NCI-H2196 (cell line): ENCODE measurements at regions not wholly inside any gene's neighbourhood (a gene's known extent, or its start where the extent isn't known, plus 50 kb on each side); places are given as distances from the start of the nearest gene placed in this dataset.
"Not testable (repeated sequence)": the region's sequence is repeated elsewhere in the genome, so short reads cannot be mapped to it uniquely, and the experiment has no call there.

Experiments used
- DNase-seq: peaks from one replicate; lab custom pipeline; 2025; ENCODE audit not compliant: unreplicated experiment; lab: John Stamatoyannopoulos, UW

DNA sequence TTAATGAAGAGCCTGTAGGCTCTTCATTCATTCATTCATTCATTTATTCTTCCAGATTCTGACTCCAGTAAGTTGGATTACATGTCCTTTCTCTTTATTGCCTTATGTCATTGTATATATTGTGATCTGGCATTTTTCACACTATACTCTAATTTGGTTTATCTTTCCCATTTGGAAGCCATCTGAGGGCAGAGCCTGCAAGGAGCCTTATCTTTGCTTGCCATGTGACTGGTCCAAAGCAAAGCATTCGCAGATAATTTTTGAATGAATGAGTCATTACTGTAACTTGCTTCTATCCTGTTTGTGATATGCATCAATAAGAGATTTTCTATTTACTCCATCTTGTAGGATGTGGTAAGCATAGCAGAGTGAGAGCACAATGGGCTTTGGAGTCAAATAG lies 108.4 kb upstream of the DAB1 start:
- DNase-seq: no peak

DNA sequence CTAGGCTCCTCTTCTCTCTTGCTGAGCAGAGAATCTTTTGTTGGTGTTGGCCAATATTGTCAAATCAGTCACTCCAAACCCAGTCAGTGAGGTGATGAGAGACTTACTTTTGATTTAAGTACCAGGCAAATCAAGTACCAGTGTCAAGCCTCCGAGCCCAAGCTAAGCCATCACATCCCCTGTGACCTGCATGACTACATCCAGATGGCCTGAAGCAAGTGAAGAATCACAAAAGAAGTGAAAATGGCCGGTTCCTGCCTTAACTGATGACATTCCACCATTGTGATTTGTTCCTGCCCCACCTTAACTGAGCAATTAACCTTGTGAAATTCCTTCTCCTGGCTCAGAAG lies 107.0 kb upstream of the DAB1 start:
- DNase-seq: not testable (repeated sequence)

DNA sequence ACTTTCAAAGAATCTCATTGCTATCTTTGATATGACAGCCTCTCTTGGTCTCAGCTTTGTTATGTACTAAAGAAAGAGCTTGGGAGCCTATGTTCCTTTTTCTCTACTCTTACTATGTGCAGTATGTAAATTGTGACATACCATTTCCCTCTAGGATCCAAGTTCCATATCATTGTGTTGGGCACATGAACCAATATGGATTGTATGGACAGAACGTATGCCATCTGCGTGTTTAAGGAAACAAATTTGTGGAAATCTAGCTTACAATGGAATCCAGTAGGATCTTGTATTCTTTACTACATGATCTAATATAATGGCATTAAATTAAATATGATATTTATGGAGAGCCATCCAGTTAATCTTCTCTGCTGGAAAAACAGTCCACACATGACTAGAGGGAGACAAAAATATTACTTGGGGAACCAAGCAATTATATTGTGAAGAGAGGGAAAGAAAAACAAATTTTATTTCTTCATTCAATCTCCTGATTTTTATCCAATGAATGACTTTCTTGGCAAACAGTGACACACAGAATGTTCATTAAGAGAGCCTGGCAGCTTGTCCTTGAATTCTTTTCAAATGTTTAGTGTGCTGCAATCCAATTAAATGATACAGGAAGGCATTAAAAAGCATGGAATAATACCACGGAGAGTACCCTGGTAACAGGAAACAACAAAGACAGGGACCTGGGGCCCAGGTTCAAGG lies 106.5 kb upstream of the DAB1 start:
- no peak for DNase-seq

DNA sequence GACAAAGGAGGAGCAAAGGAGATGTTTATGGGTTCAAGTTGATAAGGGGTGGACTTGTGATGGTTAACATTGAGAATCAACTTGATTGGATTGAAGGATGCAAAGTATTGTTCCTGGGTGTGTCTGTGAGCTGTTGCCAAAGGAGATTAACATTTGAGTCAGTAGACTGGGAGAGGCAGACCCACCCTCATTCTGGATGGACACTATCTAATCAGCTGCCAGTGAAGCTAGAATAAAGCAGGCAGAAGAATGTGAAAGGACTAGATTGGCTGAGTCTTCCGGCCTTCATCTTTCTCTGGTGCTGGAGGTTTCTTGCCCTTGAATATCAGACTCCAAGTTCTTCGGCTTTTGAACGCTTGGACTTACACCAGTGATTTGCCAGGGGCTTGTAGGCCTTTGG lies 98.7 kb upstream of the DAB1 start:
- no peak for DNase-seq

DNA sequence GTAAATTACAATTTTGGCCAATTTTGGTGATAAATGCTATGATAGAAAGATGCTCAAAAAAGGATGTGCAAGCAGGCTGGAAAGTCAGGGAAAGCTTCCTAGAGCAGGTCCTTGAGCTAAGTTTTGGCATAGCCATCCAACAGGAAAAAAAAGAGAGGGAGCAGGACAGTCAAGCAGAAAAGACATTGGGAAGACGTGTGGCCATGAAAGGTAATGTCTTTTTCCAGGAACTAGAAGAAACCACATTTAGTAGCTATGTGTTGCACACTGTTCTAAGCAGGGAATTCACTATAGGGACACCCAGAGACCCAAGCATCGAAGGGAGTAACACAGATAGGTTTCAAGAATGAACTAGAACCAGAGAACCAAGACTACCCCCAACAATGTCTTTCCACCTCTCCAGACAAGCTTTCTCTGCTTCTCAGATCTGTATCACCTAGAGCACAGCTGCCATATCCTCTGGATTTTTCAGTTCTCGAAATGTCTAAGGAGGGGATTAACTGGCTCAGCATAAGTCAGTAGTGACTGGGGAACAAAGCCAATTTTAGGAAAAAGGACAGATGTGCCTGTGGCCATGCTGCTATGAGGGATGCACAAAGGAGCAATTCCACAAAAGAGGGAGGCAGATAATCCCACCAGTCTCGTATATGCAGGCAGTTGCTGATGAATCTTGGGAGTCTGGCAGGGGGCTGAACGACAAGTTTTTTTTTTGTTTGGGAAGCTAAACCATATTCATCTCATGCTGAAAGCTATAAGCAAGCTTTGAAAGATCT lies 97.1 kb upstream of the DAB1 start:
- no peak for DNase-seq

DNA sequence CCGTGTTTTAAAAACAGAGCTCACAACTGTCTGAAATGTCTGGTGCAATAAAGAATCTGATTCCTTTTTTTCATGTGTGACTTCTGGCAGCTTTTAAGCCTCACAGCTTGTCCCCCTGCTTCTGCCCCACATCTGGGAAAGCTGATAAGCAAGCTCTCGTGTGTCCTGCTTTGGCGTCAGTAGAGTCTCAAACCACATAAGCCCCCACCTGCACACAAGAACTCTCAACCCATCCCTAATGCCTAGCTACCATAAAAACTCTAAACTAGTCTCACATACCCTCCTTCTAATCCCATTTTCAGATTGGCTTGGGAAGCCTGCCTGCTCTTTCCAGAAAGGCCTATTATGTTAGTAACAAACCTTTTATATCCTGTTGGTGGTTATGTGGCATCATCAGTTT lies 94.6 kb upstream of the DAB1 start:
- no peak for DNase-seq

DNA sequence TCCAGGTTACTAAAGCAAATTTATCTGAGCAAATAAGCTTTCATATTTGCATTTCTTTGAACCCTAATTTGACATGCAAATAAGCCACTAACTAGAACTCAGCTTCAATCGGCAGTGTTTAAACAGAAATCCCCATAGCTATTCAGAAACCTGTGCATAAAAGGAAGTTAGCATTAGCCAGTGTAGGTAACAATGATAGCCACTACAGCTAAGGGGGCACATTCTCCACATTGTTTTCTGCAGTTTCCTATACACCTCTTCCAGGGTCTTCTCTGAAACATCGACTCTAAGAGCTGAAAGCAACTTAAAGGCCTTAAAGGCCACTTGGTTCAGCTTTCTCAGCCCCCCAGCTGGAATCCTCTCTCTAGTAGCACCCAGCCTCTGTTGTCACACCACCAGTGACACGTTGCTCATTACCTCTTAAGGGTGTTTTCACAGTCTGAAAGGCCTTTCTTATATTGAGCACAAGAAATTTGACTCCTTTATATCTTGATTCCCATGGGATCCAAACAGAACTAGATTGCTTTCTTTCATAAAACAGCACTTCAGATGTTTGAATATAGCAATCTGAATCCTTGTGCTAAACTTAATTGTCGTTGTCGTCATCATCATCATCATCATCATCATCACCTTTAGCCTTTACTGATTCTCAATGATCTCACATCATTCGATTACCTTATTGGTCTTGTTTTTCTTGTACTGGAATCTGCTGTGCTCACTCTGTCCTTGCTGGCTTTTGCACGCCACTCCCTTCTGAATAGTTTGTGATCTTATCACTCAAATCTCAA lies 93.9 kb upstream of the DAB1 start:
- no peak for DNase-seq

DNA sequence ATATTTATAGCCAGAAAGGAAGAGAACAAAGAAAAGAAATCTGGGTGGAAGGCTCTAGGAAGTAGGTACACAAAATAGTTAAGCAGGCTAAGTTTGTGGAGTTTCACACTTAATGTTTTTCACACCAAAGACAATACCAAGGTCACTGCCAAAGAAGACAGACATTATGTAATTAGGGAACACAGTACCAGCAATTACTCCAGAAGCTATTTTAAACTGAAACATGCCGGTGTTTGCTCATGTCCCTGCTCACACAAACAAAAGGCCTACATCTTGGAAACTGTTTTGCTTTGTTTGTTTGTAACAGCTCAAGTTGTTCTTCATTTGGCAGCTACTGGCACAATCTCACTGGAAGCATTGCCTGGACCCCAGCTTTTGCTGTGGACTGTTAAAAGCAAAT lies 88.5 kb upstream of the DAB1 start:
- no peak for DNase-seq

DNA sequence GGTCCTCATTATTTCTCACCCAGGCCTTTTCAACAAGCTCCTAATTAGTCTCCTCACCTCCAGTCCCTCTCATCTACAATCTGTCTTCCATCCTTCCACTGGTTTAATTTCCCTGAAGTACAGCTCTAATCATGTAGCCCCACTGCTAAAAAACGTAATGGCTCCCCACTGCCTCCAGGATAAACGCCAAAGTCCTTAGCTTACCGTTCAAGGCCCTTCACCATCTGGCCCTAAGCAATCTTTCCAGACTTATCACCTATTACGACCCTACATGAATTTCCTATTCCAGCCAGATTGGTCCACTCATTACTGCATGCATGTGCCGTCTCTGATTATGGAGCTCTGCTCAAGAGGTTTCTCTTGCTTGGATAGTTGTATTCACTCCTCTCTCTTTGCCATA lies 83.1 kb upstream of the DAB1 start:
- no peak for DNase-seq

DNA sequence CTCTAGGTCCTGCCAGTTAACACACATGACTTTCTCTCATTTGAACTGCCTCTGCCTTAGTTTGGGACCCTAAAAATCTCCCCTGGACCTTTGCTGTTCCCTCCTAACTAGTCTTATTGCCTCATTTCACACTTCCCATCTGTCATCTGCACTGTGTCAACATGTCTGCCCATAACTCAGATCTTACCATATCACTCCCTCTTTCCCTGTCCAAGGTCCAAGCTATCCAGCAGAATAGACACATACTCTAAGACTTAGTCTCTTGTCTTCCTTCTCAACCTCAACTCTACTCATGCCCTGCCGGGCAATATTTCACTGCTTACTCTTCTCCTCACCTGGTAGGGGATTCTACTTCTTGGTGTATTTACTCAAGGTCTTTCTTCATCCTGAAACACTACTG lies 79.5 kb upstream of the DAB1 start:
- no peak for DNase-seq

DNA sequence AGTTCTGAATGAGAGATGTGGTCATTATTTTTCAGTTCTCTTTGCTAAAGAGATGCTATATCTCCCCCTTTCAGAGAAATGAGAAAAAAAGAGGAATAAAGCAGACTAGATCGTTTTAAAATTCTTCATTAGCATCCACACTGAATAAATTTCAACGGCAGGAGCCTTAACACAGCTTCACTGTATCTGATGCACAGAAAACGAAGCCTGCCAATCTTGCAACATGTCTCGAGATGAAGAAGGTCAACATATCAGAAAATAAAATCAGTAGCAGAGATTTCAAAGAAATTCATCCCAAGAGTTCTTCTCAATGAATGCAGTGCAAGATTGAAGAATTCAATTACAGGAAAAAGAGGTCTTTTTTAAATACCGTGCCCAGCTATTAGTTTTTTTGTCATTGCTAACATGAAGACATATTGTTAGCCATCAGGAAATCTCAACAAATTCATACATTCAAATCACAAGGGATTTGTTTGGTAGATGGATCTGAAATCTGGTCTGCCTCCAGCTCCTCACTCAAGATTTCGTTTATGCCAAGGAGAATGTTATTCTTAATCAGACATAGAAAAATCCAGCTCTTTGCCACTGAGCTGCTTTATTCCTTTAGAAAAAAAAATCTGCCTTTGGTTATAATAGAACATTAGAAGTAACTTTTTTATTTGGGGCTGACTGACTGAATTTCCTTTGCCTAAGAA lies 76.4 kb upstream of the DAB1 start:
- no peak for DNase-seq

DNA sequence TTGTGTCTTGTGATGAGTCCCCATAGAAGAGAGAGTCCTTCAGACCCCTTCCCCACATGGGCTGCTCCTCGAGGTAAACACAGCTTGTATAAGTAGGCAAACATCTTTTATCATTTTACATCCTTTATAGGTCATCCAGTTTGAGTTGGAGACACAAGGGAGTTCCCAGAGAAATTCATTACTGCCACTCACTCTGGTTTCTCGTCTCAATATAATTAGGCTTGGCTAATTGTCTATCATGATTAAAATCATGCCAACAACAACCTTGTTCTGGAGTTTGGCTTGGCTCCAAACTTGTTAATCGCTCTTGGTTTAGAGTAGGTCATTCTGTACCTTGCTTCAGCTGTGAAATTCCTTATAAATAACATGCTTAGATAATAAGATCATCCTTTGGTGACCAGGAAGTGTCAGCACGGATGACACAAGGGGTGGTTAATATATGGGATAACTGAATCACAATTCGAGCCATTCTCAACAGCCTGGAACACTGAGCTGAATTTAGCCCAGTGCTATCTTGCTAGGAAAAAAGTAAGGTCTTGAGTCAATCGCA lies 70.7 kb upstream of the DAB1 start:
- no peak for DNase-seq

DNA sequence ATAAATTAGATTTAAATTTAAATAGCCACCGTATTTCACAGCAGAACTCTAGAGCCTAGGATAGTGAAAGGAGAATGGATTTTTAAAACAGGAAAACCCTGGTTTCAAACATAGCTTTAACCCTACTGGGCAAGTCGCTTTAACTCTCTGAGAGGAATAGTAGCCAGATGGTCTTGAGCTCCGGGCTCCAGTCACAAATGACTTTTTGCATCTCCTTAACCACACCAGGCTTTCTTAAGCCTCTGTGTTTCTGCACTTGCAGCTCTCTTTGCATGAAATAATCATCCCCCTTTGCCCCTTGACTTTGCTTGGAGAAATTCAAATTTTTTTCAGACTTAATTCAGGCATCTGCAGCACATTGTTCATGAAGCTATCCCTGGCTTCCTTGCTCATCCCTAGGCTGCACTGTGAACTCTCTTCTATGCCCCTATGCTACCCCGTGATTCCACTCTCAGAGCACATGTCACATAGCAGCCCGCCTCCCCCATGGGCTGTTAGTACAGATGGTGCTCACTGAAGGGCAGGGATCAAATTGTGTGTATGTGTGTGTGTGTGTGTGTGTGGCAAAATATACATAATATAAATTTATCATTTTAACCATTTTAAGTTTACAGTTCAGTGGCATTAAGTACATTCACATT lies 68.8 kb upstream of the DAB1 start:
- DNase-seq: no peak

DNA sequence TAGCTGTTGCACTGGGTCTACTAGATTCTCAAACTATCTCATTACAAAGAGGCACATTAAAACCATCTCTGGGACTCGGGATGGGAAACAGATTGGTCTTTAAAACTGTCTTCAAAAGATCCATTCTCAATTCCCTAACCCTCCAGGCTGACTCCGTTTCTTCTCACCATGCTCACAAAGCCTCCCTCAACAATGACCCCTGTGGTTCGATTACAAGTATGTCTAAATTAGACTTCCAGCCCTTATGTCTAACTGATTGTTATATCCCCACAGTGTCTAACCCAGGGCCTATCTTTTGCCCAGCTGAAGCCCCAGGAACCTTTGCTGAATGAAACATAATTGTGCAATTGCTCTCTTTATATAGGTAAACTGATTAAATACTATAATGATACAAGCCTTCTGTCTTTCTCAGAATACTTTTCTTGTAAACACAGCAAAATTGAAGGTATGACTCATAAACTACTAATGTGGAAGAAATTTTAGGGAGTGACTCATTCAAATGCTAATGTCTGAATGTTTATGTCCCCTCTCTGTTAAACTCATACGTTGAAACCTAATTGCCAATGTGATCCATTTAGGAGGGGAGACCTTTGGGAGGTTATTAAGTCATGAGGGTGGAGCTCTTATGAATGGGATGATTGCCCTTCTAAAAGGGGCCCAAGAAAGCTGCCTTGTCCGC lies 65.6 kb upstream of the DAB1 start:
- no peak for DNase-seq

DNA sequence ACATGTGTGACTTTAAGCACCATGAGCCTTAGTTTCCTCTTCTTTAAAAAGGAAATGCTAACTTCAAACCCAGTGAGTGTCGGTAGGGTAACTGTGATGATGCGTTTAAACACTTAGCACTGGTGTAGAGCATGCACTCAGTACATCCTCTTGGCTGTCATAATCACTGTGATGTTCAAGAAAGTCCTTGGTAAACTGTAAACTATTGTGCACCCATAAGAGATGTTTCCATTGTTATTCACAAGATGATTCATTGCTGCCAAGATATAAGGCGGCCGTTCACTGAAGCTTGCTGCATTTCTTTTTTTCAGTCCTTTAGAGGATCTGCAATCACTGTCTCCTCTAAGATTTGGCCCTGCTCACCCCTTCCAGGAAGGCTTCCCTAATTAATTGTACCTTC lies 61.8 kb upstream of the DAB1 start:
- no peak for DNase-seq

DNA sequence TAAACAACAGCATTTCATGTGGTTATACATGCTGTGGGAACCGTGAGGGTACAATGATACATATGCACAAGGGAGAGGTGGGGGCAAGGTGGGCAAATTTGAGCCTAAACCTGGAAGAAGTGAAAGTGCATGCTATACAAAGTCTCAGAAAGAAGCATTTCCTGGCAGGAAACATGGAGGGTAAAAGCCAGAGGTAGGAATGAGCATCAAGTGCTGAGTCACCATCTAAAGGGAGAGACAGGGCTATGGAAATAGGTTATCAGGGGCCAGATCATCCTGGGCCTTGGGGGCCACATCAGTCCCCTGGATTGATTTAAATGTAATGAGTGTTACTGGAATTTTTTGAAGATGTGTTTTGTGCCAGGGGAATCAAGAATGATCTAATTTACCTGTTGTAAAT lies 60.1 kb upstream of the DAB1 start:
- DNase-seq: no peak

DNA sequence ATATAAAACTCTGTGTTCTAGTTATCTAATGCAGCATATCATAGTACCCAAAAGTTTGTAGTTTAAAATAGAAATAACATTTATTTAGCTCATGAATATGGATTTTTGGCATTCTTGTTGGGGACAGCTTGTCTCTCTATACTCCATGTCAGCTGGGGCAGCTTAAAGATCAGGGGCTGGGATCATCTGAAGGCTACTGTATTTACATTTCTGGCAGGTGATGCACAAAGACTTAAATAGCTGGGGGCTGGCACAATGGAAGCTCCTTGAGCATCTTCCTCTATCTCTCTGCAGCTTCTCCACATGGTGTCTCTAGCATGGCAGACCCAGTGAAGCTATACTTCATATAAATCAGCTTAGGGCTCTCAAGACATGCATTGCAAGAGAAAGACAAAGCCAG lies 55.6 kb upstream of the DAB1 start:
- DNase-seq: no peak

DNA sequence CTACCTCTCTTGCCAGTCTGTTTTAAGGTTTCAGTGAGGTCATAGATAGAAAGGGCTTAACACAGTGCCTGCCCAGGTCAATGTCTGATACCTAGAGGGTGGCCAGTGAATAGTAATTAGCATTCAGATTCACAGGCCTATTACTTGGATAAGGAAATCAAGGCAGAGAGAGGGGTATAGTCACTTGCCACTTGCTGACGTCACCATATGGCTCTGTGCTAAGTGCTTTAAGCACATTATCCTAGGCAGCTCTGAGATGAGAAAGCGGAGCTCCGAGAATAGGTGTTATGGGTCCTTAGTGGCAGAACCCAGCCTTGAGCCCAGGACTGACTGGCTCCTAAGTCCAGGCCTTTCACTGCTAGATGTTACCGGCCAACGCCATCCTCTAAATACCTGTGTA lies 51.5 kb upstream of the DAB1 start:
- no peak for DNase-seq

DNA sequence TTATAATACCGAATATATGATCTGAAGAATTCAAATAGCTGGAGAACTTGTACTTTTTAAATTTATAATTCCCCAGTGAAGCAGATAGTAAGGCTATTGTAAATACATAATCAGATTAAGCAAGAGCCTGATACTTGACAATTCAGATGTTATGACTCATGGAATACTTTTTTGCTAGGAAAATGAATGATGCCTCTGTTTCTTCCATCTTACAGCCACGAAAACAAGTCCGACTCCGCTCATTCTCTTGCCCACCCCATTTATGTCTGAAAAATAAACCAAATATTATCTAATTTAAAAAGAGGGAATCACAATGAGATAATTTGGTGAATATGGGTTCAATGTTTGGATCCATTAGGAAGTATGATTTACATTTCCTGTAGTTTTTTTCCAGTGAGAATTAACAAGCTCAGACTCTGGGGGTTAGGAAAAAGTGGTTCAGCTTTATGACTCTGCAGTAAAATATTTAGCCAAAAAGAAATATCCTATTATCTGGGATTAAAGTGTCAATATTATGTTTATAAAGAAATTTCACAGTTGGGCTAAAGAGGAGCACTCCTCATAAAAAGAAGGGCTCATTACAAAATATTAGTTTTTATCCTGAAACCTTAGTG lies 50.4 kb upstream of the DAB1 start:
- DNase-seq: no peak
